ENCODE measurements at regions not wholly inside any gene's neighbourhood (a gene's known extent, or its start where the extent isn't known, plus 50 kb on each side); places are given as distances from the start of the nearest gene placed in this dataset.
A peak's percentile ranks its signal among the peaks of the same experiment; 100 is the strongest.

DNA sequence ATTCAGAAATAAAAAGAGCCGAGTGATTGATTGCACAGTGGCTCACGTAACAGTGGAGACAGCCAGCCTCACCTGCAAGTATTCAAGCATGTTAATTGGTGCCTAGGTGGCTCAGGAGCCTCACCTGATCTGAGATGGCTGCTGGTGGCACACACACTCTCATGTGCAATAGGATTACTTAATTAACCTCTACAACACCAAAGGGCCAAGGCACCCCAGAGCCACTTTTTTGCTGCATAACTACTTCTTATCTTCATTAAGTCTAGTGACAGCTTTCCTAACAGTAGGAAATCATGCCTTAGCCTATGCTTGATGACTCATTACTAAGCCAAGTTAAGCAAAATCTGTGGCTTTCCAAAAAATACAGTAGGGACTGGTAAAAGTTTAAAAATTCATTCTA is 117.3 kb upstream of the NOCT start:
- no peaks in the 10 kb centered on the region for H3K36me3 ChIP-seq (ENCODE audit: low read depth, low read length)
- peak overlapping the region; percentile 56; the same call in 1 of the 2 replicates for H3K9ac ChIP-seq (ENCODE audit: low read length)
- H2AFZ ChIP-seq (ENCODE audit: low read length): no peak overlapping the region
- peak overlapping the region; percentile 92 for H3K27ac ChIP-seq (ENCODE audit: low read length)
- intact Hi-C loops (cut with micrococcal nuclease): no loop called here
- H3K4me1 ChIP-seq (ENCODE audit: insufficient read depth, low read length): peaks cover 17% of the 10 kb centered on the region
- ChIA-PET POLR2A (ENCODE audit: unreplicated experiment) (no interaction called here), CTCF (no interaction called here)
- no peaks in the 10 kb centered on the region for H3K79me2 ChIP-seq (ENCODE audit: low read length)
- no peaks in the 10 kb centered on the region for H3K9me3 ChIP-seq (ENCODE audit: low read length)
- no peaks in the 10 kb centered on the region for H4K20me1 ChIP-seq (ENCODE audit: low read length)
- H3K4me2 ChIP-seq (ENCODE audit: low read length): peak overlapping the region; percentile 75
- H3K9me2 ChIP-seq (replicated peaks; ENCODE audit: low read length): no peaks in the 10 kb centered on the region
- TF ChIP-seq, protein P1, sequence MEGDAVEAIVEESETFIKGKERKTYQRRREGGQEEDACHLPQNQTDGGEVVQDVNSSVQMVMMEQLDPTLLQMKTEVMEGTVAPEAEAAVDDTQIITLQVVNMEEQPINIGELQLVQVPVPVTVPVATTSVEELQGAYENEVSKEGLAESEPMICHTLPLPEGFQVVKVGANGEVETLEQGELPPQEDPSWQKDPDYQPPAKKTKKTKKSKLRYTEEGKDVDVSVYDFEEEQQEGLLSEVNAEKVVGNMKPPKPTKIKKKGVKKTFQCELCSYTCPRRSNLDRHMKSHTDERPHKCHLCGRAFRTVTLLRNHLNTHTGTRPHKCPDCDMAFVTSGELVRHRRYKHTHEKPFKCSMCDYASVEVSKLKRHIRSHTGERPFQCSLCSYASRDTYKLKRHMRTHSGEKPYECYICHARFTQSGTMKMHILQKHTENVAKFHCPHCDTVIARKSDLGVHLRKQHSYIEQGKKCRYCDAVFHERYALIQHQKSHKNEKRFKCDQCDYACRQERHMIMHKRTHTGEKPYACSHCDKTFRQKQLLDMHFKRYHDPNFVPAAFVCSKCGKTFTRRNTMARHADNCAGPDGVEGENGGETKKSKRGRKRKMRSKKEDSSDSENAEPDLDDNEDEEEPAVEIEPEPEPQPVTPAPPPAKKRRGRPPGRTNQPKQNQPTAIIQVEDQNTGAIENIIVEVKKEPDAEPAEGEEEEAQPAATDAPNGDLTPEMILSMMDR (conservative IDR thresholded peaks at IDR 0.05; ENCODE audit: low read depth, low read length): no peak
- TF ChIP-seq EZH2 (IDR thresholded peaks at IDR 0.05; ENCODE audit: low read length, unreplicated experiment) (no peak), EZH2phosphoT487 (IDR thresholded peaks at IDR 0.05; ENCODE audit: borderline replicate concordance, low read length) (no peak)
- ATAC-seq (peak; percentile 45), DNase-seq (no peak)
- H3K4me3 ChIP-seq (ENCODE audit: low read length): peak overlapping the region; percentile 46; the same call in 1 of the 2 replicates
- BruUV-seq (replicated peaks): no TSS peak
- H3K27me3 ChIP-seq (ENCODE audit: low read length): no peaks in the 10 kb centered on the region
- no peaks in the 10 kb centered on the region for H3F3A ChIP-seq (ENCODE audit: low read length, unreplicated experiment)

DNA sequence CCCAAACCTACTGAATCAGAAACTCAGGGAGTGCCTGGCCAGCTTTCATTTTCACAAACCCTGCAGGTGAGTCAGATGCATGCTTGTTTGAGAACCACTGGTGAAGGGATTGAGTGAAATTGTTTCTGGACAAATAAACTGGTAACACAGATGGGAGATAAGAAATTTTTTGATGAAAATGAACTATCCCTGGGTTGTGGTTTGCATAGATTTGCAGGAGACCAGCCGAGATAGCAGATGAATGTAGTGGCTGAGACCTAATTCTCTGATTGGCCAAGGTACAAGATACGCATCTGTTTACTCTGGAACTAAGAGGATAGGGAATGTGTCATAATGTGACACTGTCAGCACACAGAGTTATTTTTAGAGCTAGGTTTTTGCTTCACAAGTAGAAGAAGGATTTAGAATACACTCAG is 117.8 kb upstream of the NOCT start:
- H3K4me1 ChIP-seq (ENCODE audit: insufficient read depth, low read length): peaks cover 17% of the 10 kb centered on the region
- H4K20me1 ChIP-seq (ENCODE audit: low read length): no peaks in the 10 kb centered on the region
- DNase-seq (peak; percentile 78), ATAC-seq (peak; percentile 87)
- peak overlapping the region; percentile 46; the same call in 1 of the 2 replicates for H3K4me3 ChIP-seq (ENCODE audit: low read length)
- BruUV-seq (replicated peaks): no TSS peak
- H3K36me3 ChIP-seq (ENCODE audit: low read depth, low read length): no peaks in the 10 kb centered on the region
- H3K9me2 ChIP-seq (replicated peaks; ENCODE audit: low read length): no peaks in the 10 kb centered on the region
- CTCF ChIA-PET: no interaction called here
- no peaks in the 10 kb centered on the region for H3K79me2 ChIP-seq (ENCODE audit: low read length)
- intact Hi-C loops (cut with micrococcal nuclease): no loop called here
- H3K4me2 ChIP-seq (ENCODE audit: low read length): peak overlapping the region; percentile 75
- H2AFZ ChIP-seq (ENCODE audit: low read length): no peak overlapping the region
- no peak for TF ChIP-seq EZH2 (IDR thresholded peaks at IDR 0.05; ENCODE audit: low read length, unreplicated experiment)
- no peak for TF ChIP-seq EZH2phosphoT487 (IDR thresholded peaks at IDR 0.05; ENCODE audit: borderline replicate concordance, low read length)
- TF ChIP-seq, protein P1 (conservative IDR thresholded peaks at IDR 0.05; ENCODE audit: low read depth, low read length): no peak
- POLR2A ChIA-PET (ENCODE audit: unreplicated experiment): no interaction called here
- H3K9me3 ChIP-seq (ENCODE audit: low read length): no peaks in the 10 kb centered on the region
- peak overlapping the region; percentile 92 for H3K27ac ChIP-seq (ENCODE audit: low read length)
- no peaks in the 10 kb centered on the region for H3K27me3 ChIP-seq (ENCODE audit: low read length)
- no peaks in the 10 kb centered on the region for H3F3A ChIP-seq (ENCODE audit: low read length, unreplicated experiment)
- peak overlapping the region; percentile 56 for H3K9ac ChIP-seq (ENCODE audit: low read length)

DNA sequence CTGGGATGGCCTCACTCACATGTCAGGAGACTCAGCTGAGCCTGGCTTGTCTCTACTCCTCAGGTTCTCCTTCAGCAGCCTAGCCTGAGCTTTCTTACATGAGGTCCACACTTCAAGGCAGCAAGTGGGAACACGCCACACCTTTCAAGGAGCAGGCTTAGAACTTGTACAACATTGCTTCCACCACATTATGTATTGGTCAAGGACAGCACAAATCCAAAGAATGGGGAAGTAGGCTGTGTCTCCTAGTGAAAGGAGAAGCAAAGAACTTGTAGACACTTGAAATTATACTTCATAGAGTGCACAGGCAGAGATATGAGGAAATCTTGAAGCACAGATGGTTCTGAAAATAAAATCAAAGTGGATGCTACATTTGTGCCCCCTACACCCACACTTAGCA is 120.9 kb upstream of the NOCT start:
- BruUV-seq (replicated peaks): no TSS peak
- no peaks in the 10 kb centered on the region for H4K20me1 ChIP-seq (ENCODE audit: low read length)
- DNase-seq: no peak
- TF ChIP-seq, protein P1 (conservative IDR thresholded peaks at IDR 0.05; ENCODE audit: low read depth, low read length): no peak
- TF ChIP-seq EZH2 (IDR thresholded peaks at IDR 0.05; ENCODE audit: low read length, unreplicated experiment): no peak
- no peak for TF ChIP-seq EZH2phosphoT487 (IDR thresholded peaks at IDR 0.05; ENCODE audit: borderline replicate concordance, low read length)
- no peak for ATAC-seq
- H3K4me2 ChIP-seq (ENCODE audit: low read length): no peak overlapping the region
- no peaks in the 10 kb centered on the region for H3K36me3 ChIP-seq (ENCODE audit: low read depth, low read length)
- no peak overlapping the region for H3K27ac ChIP-seq (ENCODE audit: low read length)
- intact Hi-C loops (cut with micrococcal nuclease): no loop called here
- H3K4me1 ChIP-seq (ENCODE audit: insufficient read depth, low read length): peaks cover 17% of the 10 kb centered on the region
- H3K27me3 ChIP-seq (ENCODE audit: low read length): no peaks in the 10 kb centered on the region
- H3K4me3 ChIP-seq (ENCODE audit: low read length): no peak overlapping the region
- CTCF ChIA-PET: no interaction called here
- no peaks in the 10 kb centered on the region for H3K9me2 ChIP-seq (replicated peaks; ENCODE audit: low read length)
- no peaks in the 10 kb centered on the region for H3F3A ChIP-seq (ENCODE audit: low read length, unreplicated experiment)
- no peak overlapping the region for H3K9ac ChIP-seq (ENCODE audit: low read length)
- POLR2A ChIA-PET (ENCODE audit: unreplicated experiment): no interaction called here
- no peaks in the 10 kb centered on the region for H3K79me2 ChIP-seq (ENCODE audit: low read length)
- H3K9me3 ChIP-seq (ENCODE audit: low read length): no peaks in the 10 kb centered on the region
- H2AFZ ChIP-seq (ENCODE audit: low read length): no peak overlapping the region

All from PC-3 (cell line).